MV-4-11 (cell line): ENCODE measurements at regions not wholly inside any gene's neighbourhood (a gene's known extent, or its start where the extent isn't known, plus 50 kb on each side); places are given as distances from the start of the nearest gene placed in this dataset.
"Not testable (repeated sequence)": the region's sequence is repeated elsewhere in the genome, so short reads cannot be mapped to it uniquely, and the experiment has no call there.

ENCODE experiments used
- DNase-seq: peaks from one replicate; lab custom pipeline; 2025; lab: John Stamatoyannopoulos, UW

DNA sequence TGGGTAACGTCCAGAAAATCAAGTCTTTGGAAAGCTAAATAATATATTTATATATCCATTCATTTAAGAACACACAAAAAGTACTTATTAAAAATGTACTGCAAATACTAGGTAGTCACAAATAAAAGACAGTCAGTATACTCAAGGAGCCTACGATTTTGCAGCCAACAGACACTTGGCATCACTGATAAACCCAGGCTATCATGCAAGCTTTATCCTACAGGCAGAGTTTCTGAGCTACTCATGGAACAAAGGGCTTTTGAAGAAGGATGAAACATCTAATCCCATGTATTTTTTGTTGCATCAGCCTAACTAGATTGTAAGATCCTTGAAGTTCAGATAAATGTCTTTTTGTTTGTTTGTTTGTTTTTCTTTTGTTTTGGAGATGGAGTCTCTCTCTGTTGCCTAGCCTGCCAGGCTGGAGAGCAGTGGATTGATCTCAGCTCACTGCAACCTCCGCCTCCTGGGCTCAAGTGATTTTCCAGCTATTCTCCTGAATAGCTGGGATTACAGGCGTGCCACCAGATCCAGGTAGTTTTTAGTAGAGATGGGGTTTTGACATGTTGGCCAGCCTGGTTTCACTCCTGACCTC lies 319.4 kb upstream of the MDFIC2 start:
- no peak for DNase-seq

DNA sequence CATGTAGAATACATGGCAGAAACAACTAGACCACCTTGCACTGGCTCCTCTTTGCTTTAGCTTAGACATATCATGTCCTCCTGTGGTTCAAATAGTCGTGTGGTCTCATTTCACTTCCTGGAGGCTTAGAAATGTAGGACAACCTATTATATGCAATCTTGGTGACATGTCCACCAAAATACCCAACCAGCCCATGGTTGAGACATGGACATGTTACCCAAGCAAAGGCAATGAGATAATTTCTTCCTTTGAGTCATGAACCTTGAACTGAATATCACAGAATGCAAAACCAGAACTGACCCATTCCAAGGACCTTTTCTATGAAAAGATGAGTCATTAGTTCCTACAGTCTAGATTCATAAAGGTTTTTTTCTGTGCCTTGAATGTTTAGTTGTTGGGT lies 309.0 kb upstream of the MDFIC2 start:
- no peak for DNase-seq

DNA sequence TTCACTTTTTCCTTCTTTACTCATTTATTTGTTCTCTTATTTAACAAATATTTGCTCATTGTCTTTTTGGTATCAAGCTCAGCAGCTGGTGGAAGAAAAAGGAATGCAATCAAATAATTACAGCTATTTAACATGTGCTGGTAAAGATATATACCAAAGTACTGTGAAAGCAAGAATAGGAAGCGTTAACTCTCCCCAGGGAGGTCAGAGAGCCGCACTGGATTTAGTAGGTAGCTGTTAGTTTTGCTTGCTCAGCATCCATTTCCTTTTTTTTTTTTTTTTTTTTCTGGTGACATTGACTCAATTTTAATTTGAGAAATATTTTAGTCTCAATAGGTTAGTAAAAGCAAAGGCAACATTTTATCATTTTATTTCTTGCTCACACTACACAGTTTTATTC lies 308.5 kb upstream of the MDFIC2 start:
- DNase-seq, result no peak

GRCh38 chr3:70620367-70620766 lies 307.9 kb upstream of the MDFIC2 start:
- DNase-seq, result no peak

GRCh38 chr3:70618151-70618550 lies 305.7 kb upstream of the MDFIC2 start:
- DNase-seq, result no peak

DNA sequence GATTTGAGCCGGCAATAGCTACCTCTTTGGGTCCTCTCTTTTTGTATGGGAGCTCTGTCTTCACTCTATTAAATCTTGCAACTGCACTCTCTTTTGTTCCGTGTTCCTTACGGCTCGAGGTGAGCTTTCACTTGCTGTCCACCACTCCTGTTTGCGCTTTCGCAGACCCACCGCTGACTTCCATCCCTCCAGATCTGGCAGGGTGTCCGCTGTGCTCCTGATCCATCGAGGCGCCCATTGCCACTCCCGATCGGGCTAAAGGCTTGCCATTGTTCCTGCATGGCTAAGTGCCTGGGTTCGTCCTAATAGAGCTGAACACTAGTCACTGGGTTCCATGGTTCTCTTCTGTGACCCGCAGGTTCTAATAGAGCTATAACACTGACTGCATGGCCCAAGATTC lies 304.9 kb upstream of the MDFIC2 start:
- not testable (repeated sequence) for DNase-seq

- DNase-seq, result no peak
These were observed 302.8 kb upstream of the MDFIC2 start for GRCh38 chr3:70615286-70615685.

GRCh38 chr3:70614111-70614510 lies 301.7 kb upstream of the MDFIC2 start:
- no peak for DNase-seq

DNA sequence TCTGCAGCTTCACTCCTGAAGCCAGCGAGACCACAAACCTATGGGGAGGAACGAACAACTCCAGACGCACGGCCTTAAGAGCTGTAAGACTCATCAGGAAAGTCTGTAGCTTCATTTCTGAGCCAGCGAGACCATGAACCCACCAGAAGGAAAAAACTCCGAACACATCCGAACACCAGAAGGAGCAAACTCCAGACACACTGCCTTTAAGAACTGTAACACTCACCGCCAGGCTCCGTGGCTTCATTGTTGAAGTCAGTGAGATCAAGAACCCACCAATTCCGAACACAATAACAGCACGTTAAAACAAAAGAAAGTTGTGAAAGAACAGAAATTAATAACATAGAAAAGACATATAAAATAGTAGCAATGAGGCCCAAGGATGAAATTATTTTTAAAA lies 300.5 kb upstream of the MDFIC2 start:
- no peak for DNase-seq

DNA sequence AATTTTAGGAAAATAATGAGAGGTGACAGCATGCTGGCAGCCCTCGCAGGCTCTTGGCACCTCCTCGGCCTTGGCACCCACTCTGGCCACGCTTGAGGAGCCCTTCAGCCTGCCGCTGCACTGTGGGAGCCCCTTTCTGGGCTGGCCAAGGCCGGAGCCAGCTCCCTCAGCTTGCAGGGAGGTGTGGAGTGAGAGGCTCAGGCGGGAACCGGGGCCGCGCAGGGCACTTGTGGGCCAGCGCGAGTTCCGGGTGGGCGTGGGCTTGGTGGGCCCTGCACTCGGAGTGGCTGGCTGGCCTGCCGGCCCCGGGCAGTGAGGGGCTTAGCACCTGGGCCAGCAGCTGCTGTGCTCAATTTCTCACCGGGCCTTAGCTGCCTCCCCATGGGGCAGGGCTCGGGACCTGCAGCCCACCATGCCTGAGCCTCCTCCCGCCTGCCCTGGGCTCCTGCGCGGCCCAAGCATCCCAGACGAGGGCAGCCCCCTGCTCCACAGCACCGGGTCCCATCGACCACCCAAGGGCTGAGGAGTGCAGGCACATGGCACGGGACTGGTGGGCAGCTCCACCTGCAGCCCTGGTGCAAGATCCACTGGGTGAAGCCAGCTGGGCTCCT lies 299.3 kb upstream of the MDFIC2 start:
- DNase-seq, result not testable (repeated sequence)

GRCh38 chr3:70608434-70608833 lies 296.0 kb upstream of the MDFIC2 start:
- DNase-seq, result no peak

DNA sequence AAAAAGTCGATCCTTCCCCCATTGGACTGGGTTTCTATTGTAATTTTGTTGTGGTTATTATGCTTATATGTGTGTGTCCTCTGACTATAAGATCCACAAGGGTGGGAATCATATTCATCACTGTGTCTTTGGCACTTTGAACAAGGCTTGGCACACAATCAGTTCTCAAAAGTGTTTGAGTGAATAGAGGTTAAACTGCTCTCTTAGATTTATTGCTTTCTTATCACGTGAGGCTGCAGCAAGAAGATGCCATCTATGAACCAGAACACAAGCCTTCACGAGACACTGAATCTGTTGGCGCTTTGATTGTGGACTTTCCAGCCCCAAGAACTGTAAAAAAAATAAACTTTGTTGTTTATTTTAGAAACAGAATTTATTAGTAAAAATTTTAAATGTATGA lies 295.0 kb upstream of the MDFIC2 start:
- DNase-seq, result no peak

DNA sequence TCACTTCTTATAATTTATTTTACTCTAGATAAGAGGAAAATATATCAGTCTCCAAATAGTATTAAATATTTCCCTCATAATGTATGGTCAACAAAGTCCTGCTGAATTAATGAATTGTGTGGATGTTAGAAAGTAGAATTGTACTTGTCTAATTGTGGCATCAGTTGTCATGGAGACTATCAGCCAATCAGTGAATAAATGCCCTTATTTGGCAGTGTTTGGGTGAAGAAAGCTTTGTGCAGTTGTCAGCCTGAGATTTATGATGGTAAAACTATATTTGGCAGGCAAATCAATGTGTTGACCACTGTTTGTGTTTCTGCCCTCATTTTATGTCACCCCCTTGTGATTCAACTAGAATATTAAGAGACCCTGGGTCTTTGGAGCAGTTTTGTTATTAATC lies 293.6 kb upstream of the MDFIC2 start:
- DNase-seq, result no peak

- DNase-seq, result no peak
These were observed 290.7 kb upstream of the MDFIC2 start for GRCh38 chr3:70603103-70603502.

- no peak for DNase-seq
These were observed 284.9 kb upstream of the MDFIC2 start for GRCh38 chr3:70597312-70597711.

- DNase-seq, result no peak
These were observed 271.2 kb upstream of the MDFIC2 start for GRCh38 chr3:70583682-70584081.

- DNase-seq, result no peak
These were observed 270.4 kb upstream of the MDFIC2 start for GRCh38 chr3:70582803-70583202.

DNA sequence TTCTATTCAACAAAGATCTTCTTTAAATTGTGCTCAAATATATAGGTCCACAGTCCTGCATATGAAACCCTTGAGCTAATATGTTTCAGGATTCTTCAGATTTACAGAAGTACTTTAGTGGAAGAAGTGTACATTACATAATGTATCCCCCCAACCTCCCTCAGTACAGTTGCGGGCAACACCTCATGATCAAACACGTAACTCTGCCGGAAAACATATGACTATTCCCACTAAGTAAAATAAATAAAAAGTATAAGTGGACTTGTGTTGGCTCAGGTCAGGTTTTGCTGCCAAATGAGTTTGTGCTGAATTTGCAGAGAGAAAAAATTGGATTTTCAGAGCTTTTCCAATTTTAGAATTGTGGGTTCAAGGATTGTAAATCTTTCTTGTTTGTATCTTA lies 267.6 kb upstream of the MDFIC2 start:
- DNase-seq, result no peak

- DNase-seq, result no peak
These were observed 259.3 kb upstream of the MDFIC2 start for GRCh38 chr3:70571696-70572095.

- DNase-seq, result no peak
These were observed 258.1 kb upstream of the MDFIC2 start for GRCh38 chr3:70570584-70570983.

GRCh38 chr3:70568626-70569025 lies 256.2 kb upstream of the MDFIC2 start:
- no peak for DNase-seq

- DNase-seq, result no peak
These were observed 253.4 kb upstream of the MDFIC2 start for GRCh38 chr3:70565861-70566260.

DNA sequence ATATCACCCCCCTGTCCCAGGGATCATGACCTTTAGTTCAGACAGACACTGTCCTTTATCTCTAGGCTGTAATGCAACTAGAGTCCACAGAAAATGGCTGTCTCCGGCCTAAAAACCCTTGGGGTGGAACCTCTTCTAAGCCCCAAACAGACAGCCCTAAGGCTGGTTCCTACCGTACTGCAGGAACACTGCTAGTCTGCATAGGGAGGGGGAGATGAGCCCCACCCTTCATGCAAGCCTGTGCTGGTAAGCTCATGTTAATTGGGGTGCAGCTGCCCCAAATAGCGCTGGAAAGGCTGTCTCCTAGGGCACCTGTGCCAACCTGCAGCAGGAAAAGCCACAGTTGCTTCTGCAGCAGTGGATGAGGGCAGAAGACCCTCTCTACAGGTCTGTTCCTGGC lies 252.1 kb upstream of the MDFIC2 start:
- DNase-seq, result no peak

GRCh38 chr3:70561796-70562195 lies 249.4 kb upstream of the MDFIC2 start:
- no peak for DNase-seq
